GM19463 (cell line): ENCODE measurements at regions not wholly inside any gene's neighbourhood (a gene's known extent, or its start where the extent isn't known, plus 50 kb on each side); places are given as distances from the start of the nearest gene placed in this dataset.

ENCODE experiments used
- ATAC-seq: cut with Tn5 transposase; IDR thresholded peaks from one replicate; pipeline ENCODE4 v1.9.1; 2021; ENCODE audit warnings: mild to moderate bottlenecking, moderate library complexity; ENCODE audit not compliant: unreplicated experiment

- no peak for ATAC-seq
Observed at GRCh38 chr6:4620284-4621151, 155.7 kb upstream of the CDYL start.

- no peak for ATAC-seq
Observed at GRCh38 chr6:4616311-4616710, 159.9 kb upstream of the CDYL start.

- ATAC-seq, result no peak
Observed at GRCh38 chr6:4615891-4616290, 160.3 kb upstream of the CDYL start.

GRCh38 chr6:4615231-4615630, 161.0 kb upstream of the CDYL start:
- no peak for ATAC-seq

GRCh38 chr6:4614637-4615036, 161.6 kb upstream of the CDYL start:
- no peak for ATAC-seq

GRCh38 chr6:4613795-4614194, 162.4 kb upstream of the CDYL start:
- no peak for ATAC-seq

- ATAC-seq, result no peak
Observed at GRCh38 chr6:4613381-4613780, 162.8 kb upstream of the CDYL start.

GRCh38 chr6:4612636-4613171, 163.5 kb upstream of the CDYL start:
- no peak for ATAC-seq

- no peak for ATAC-seq
Observed at GRCh38 chr6:4611429-4612129, 164.6 kb upstream of the CDYL start.

- ATAC-seq, result no peak
Observed at GRCh38 chr6:4610256-4610655, 165.9 kb upstream of the CDYL start.

GRCh38 chr6:4608361-4609115, 167.7 kb upstream of the CDYL start:
- ATAC-seq, result no peak

GRCh38 chr6:4607793-4608192, 168.4 kb upstream of the CDYL start:
- ATAC-seq, result no peak

- ATAC-seq, result no peak
Observed at GRCh38 chr6:4606821-4607704, 169.1 kb upstream of the CDYL start.

GRCh38 chr6:4606016-4606415, 170.2 kb upstream of the CDYL start:
- no peak for ATAC-seq

- no peak for ATAC-seq
Observed at GRCh38 chr6:4603856-4604369, 172.3 kb upstream of the CDYL start.

- no peak for ATAC-seq
Observed at GRCh38 chr6:4603291-4603690, 172.9 kb upstream of the CDYL start.

- ATAC-seq, result no peak
Observed at GRCh38 chr6:4599924-4600323, 176.3 kb upstream of the CDYL start.

GRCh38 chr6:4598384-4598995, 177.7 kb upstream of the CDYL start:
- no peak for ATAC-seq

- ATAC-seq, result no peak
Observed at GRCh38 chr6:4593951-4594350, 182.3 kb upstream of the CDYL start.

GRCh38 chr6:4592026-4592425, 184.2 kb upstream of the CDYL start:
- no peak for ATAC-seq
